Esophagus muscularis mucosa (tissue), 4 donors: ENCODE measurements at regions not wholly inside any gene's neighbourhood (a gene's known extent, or its start where the extent isn't known, plus 50 kb on each side); places are given as distances from the start of the nearest gene placed in this dataset.

Experiments
- EP300 ChIP-seq: sonication (generic); formaldehyde crosslinking; IDR thresholded peaks from one replicate; pipeline ENCODE4 v1.6.1; 2017; ENCODE audit warnings: antibody characterized with exemption
- POLR2A ChIP-seq: fragments of 450-650 bp; IDR thresholded peaks from one replicate; pipeline ENCODE4 v1.6.1; 2017; ENCODE audit warnings: antibody characterized with exemption, moderate library complexity, mild to moderate bottlenecking, low read depth
- TF ChIP-seq, protein P1 (sequence below), 3 experiments: fragments of 200-600 bp in 2 of 3; fragments of 450-650 bp in 1 of 3; sonication (generic) in 2 of 3; IDR thresholded peaks; one replicate each; pipeline ENCODE4 v1.5.1; 2017 to 2019; ENCODE audit warnings: antibody characterized with exemption in 3 of 3, mild to moderate bottlenecking in 2 of 3, moderate library complexity in 1 of 3

DNA sequence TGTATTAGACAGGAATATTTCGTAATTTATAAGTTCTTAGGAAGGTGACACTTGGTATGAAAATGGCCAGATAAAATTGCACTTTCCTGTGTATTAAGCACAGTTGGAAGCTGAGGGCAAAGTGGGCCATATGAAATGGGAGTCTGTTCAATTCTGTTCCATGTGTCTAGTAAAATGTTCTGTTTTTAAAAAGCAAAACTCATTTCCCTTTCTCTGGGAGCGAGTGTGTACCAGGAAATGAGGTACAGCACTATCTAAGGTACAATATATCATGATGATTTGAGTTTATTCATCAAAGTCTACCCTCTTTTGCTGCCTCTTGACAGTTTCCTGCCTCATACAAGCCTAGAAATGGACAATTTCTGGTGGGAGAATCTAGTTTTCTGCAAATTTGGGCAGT is 51.2 kb upstream of the KCNN2 start:
- TF ChIP-seq POLR2A (no peak), EP300 (no peak)
- TF ChIP-seq, protein P1, sequence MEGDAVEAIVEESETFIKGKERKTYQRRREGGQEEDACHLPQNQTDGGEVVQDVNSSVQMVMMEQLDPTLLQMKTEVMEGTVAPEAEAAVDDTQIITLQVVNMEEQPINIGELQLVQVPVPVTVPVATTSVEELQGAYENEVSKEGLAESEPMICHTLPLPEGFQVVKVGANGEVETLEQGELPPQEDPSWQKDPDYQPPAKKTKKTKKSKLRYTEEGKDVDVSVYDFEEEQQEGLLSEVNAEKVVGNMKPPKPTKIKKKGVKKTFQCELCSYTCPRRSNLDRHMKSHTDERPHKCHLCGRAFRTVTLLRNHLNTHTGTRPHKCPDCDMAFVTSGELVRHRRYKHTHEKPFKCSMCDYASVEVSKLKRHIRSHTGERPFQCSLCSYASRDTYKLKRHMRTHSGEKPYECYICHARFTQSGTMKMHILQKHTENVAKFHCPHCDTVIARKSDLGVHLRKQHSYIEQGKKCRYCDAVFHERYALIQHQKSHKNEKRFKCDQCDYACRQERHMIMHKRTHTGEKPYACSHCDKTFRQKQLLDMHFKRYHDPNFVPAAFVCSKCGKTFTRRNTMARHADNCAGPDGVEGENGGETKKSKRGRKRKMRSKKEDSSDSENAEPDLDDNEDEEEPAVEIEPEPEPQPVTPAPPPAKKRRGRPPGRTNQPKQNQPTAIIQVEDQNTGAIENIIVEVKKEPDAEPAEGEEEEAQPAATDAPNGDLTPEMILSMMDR (IDR thresholded peaks at IDR 0.05) = no peak
